Right atrium auricular region (tissue), 2 donors: ENCODE measurements at regions not wholly inside any gene's neighbourhood (a gene's known extent, or its start where the extent isn't known, plus 50 kb on each side); places are given as distances from the start of the nearest gene placed in this dataset.

Experiments used
- DNase-seq: peaks from one replicate; pipeline ENCODE4 v3.0.0-alpha.2; 2019; ENCODE audit warnings: low spot score
- H3K27ac ChIP-seq, 2 donors: fragments of 200-600 bp; sonication (generic); 1 replicate in 1 of 2; 2 replicates in 1 of 2; pipeline ENCODE4 v1.5.1; 2016 to 2019
- H3K27me3 ChIP-seq, 2 donors: fragments of 200-600 bp; sonication (generic); one replicate each; pipeline versions ENCODE4 v1.5.1 to v1.6.0; 2017 to 2019
- H3K36me3 ChIP-seq: fragments of 200-600 bp; sonication (generic); one replicate; pipeline ENCODE4 v1.5.1; 2016
- H3K4me1 ChIP-seq, 2 donors: fragments of 200-600 bp; sonication (generic); one replicate each; pipeline versions ENCODE4 v1.5.1 to v1.6.0; 2017 to 2019
- H3K4me3 ChIP-seq, 2 donors: fragments of 200-600 bp; sonication (generic); 1 replicate in 1 of 2; 2 replicates in 1 of 2; pipeline ENCODE4 v1.5.1; 2017 to 2019; ENCODE audit warnings: mild to moderate bottlenecking in 1 of 2, moderate library complexity in 1 of 2
- H3K9me3 ChIP-seq, 2 donors: fragments of 200-600 bp; sonication (generic); one replicate each; pipeline ENCODE4 v1.5.1; 2019
- CTCF ChIP-seq, 2 donors: fragments of 200-600 bp; sonication (generic); IDR thresholded peaks; one replicate each; pipeline ENCODE4 v1.5.1; 2019; ENCODE audit warnings: antibody characterized with exemption in 2 of 2

DNA sequence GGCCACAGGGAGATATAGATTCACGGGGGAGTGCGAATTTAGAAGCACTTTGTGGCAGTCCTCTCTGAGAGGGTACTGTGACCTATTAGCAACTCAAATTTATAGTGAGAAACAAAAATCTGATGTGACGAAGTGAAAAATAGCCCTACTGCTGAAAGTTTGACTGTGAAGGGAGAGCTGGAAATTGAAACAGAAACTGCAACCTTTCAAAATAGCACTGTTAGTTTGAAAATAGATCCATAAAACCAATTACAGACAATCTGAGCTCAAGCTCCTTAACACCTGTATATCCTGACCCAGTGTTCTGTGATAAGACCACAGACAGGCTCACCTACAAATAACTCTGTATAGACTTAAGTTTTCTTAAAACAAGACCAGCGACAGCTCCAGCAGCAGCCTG lies 420.1 kb downstream of the IRX1 start:
- DNase-seq, result no peak
- Histone ChIP-seq H3K27ac (no peak overlapping the region), H3K9me3 (no peaks in the 10 kb centered on the region), H3K4me1 (peaks cover 0 to 3% of the 10 kb centered on the region in 2 donors), H3K36me3 (no peaks in the 10 kb centered on the region), H3K27me3 (no peaks in the 10 kb centered on the region), H3K4me3 (no peak overlapping the region)
- no peak for TF ChIP-seq CTCF (IDR thresholded peaks at IDR 0.05)

GRCh38 chr5:4017076-4017803 lies 421.6 kb downstream of the IRX1 start:
- no peak for TF ChIP-seq CTCF (IDR thresholded peaks at IDR 0.05)
- Histone ChIP-seq H3K27ac (no peak overlapping the region), H3K36me3 (no peaks in the 10 kb centered on the region), H3K27me3 (no peaks in the 10 kb centered on the region), H3K4me1 (peaks cover 0 to 3% of the 10 kb centered on the region in 2 donors), H3K4me3 (no peak overlapping the region), H3K9me3 (no peaks in the 10 kb centered on the region)
- no peak for DNase-seq

- Histone ChIP-seq H3K27ac (peak overlapping the region in 1 of 2 donors; percentile 45), H3K27me3 (no peaks in the 10 kb centered on the region), H3K9me3 (no peaks in the 10 kb centered on the region), H3K36me3 (no peaks in the 10 kb centered on the region), H3K4me1 (peaks cover 0 to 3% of the 10 kb centered on the region in 2 donors), H3K4me3 (no peak overlapping the region)
- no peak for DNase-seq
- no peak for TF ChIP-seq CTCF (IDR thresholded peaks at IDR 0.05)
Measured at GRCh38 chr5:4018007-4018406, 422.4 kb downstream of the IRX1 start.

GRCh38 chr5:4019009-4019769 lies 423.6 kb downstream of the IRX1 start:
- Histone ChIP-seq H3K9me3 (no peaks in the 10 kb centered on the region), H3K4me1 (peaks cover 0 to 3% of the 10 kb centered on the region in 2 donors), H3K27me3 (no peaks in the 10 kb centered on the region), H3K4me3 (no peak overlapping the region), H3K36me3 (no peaks in the 10 kb centered on the region), H3K27ac (peak overlapping the region in 1 of 2 donors; percentile 49)
- DNase-seq, result no peak
- TF ChIP-seq CTCF (IDR thresholded peaks at IDR 0.05), result no peak

GRCh38 chr5:4019841-4020240 lies 424.2 kb downstream of the IRX1 start:
- no peaks in the 10 kb centered on the region for H3K36me3 ChIP-seq
- H3K9me3 ChIP-seq, result no peaks in the 10 kb centered on the region
- H3K4me3 ChIP-seq, result no peak overlapping the region
- TF ChIP-seq CTCF (IDR thresholded peaks at IDR 0.05), result no peak
- no peak for DNase-seq
- peaks cover 0 to 3% of the 10 kb centered on the region in 2 donors for H3K4me1 ChIP-seq
- peak overlapping the region in 1 of 2 donors; percentile 49 for H3K27ac ChIP-seq
- H3K27me3 ChIP-seq, result no peaks in the 10 kb centered on the region
